ENCODE measurements at regions not wholly inside any gene's neighbourhood (a gene's known extent, or its start where the extent isn't known, plus 50 kb on each side); places are given as distances from the start of the nearest gene placed in this dataset.

DNA sequence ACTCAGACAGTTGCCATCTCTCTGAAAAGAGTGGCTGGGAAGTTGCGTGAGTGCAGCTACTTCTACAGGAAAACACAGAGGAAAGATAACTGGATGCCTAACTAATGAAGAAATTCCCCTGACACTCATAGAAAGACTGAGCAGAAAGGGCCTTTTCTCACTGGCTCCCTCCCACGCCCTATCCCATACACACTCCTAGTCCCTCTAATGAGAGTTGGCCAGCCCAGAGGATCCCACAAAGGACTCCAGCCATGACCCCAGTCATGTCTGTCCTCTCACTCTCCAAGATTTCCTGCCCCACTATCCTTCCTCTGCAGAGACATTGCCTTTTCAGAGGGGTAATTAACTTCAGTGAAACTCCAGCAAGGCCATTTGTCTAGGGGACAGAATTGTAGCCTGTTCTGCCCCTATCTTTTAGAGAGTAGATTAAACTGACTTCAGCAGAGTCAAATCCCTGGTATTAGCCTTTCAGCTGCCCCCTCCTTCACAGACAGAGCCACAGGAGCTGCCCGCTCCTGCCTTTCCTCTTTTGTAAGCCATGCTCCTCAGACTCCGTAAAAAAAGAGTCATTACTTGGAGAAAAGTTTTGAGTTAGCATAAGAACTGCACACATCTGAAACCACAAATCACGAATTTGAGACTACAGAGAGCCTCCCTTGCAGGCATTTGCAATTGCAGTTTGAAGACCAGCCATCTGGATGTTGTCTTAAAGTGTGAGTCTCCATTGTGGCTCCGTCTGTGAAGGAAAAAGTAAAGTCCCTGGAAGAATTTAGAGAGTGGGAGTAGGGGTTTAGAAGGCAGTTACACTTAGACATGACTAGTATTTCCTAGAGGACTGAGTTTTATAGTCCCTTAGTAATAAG, 129.1 kb upstream of the SEMA6D start:
- no peak for DNase-seq (ENCODE audit: low read depth)
- TF ChIP-seq, protein P1, sequence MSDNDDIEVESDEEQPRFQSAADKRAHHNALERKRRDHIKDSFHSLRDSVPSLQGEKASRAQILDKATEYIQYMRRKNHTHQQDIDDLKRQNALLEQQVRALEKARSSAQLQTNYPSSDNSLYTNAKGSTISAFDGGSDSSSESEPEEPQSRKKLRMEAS (IDR thresholded peaks at IDR 0.05; ENCODE audit: low read depth, low read length) = no peak
- TF ChIP-seq, protein P2, sequence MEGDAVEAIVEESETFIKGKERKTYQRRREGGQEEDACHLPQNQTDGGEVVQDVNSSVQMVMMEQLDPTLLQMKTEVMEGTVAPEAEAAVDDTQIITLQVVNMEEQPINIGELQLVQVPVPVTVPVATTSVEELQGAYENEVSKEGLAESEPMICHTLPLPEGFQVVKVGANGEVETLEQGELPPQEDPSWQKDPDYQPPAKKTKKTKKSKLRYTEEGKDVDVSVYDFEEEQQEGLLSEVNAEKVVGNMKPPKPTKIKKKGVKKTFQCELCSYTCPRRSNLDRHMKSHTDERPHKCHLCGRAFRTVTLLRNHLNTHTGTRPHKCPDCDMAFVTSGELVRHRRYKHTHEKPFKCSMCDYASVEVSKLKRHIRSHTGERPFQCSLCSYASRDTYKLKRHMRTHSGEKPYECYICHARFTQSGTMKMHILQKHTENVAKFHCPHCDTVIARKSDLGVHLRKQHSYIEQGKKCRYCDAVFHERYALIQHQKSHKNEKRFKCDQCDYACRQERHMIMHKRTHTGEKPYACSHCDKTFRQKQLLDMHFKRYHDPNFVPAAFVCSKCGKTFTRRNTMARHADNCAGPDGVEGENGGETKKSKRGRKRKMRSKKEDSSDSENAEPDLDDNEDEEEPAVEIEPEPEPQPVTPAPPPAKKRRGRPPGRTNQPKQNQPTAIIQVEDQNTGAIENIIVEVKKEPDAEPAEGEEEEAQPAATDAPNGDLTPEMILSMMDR (IDR thresholded peaks at IDR 0.05; ENCODE audit: low read depth, low read length) = no peak
- no peak for TF ChIP-seq POLR2A (IDR thresholded peaks at IDR 0.05; ENCODE audit: extremely low read depth, insufficient read length)
- no peak overlapping the region for H3K4me3 ChIP-seq (ENCODE audit: low read depth, low read length)

DNA sequence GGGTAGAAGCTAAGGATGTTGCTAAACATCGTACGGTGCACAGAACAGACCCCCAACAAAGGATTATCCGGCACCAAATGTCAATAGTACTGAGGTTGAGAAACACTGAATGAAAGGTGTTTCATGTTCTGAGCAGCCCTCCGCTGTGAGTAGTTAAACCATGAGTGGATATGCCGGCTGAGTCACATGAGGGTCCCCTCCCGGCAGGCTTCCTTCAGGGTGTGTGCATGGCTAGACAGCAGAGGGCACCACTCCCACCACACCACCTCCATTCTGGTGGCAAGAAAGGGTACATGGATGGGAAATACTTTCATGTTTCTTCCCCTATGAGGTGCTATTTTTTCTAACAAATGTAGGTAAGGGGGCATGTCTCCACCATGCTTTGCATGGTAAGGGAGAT, 128.3 kb upstream of the SEMA6D start:
- no peak overlapping the region for H3K4me3 ChIP-seq (ENCODE audit: low read depth, low read length)
- no peak for DNase-seq (ENCODE audit: low read depth)
- TF ChIP-seq, protein P1 (IDR thresholded peaks at IDR 0.05; ENCODE audit: low read depth, low read length) = no peak
- TF ChIP-seq POLR2A (IDR thresholded peaks at IDR 0.05; ENCODE audit: extremely low read depth, insufficient read length) = no peak
- no peak for TF ChIP-seq MYC (IDR thresholded peaks at IDR 0.05; ENCODE audit: low read depth, low read length)
- TF ChIP-seq, protein P2 (IDR thresholded peaks at IDR 0.05; ENCODE audit: low read depth, low read length) = no peak

DNA sequence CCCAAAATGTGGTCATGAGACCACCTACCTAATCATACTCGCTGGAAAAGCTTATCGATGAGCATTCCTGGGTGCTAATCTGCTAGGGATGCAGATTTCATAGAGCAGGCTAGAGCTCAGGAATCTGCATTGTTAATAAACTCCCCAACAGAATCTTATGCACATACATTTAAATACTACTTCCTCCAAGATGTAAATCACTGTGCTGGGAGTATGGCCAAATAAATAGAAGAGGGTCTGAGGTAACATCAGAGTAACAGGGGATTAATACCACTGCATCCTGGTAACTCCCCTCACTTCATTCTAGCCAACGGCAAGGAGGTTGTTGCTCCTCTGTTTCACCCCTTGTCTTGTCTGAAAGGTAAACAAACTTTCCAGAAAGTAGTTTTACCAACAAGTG, 118.3 kb upstream of the SEMA6D start:
- no peak for DNase-seq (ENCODE audit: low read depth)
- no peak overlapping the region for H3K4me3 ChIP-seq (ENCODE audit: low read depth, low read length)
- no peak for TF ChIP-seq POLR2A (IDR thresholded peaks at IDR 0.05; ENCODE audit: extremely low read depth, insufficient read length)
- TF ChIP-seq, protein P1 (IDR thresholded peaks at IDR 0.05; ENCODE audit: low read depth, low read length) = no peak
- no peak for TF ChIP-seq MYC (IDR thresholded peaks at IDR 0.05; ENCODE audit: low read depth, low read length)
- TF ChIP-seq, protein P2 (IDR thresholded peaks at IDR 0.05; ENCODE audit: low read depth, low read length) = no peak

DNA sequence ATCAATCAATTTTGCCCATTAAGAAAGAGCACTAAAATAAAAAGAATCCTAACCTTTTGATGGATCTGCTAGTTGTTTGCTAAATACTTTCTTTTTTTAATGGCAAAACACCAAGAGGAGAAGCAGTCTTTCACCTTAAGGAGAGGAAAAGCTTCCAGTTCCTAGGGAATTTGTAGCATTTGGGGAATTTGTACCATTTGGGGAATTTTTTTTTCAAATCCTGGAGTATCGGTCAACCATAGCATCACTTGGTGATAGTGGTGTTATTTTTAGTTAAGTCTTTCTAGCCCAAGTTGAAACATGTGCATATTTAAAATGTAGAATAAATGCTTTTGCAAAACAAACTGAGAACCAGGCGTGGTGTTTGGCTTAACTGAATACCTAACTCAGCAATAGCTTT, 117.5 kb upstream of the SEMA6D start:
- H3K4me3 ChIP-seq (ENCODE audit: low read depth, low read length) = no peak overlapping the region
- no peak for TF ChIP-seq POLR2A (IDR thresholded peaks at IDR 0.05; ENCODE audit: extremely low read depth, insufficient read length)
- TF ChIP-seq, protein P2 (IDR thresholded peaks at IDR 0.05; ENCODE audit: low read depth, low read length) = no peak
- no peak for TF ChIP-seq MYC (IDR thresholded peaks at IDR 0.05; ENCODE audit: low read depth, low read length)
- TF ChIP-seq, protein P1 (IDR thresholded peaks at IDR 0.05; ENCODE audit: low read depth, low read length) = no peak
- no peak for DNase-seq (ENCODE audit: low read depth)

DNA sequence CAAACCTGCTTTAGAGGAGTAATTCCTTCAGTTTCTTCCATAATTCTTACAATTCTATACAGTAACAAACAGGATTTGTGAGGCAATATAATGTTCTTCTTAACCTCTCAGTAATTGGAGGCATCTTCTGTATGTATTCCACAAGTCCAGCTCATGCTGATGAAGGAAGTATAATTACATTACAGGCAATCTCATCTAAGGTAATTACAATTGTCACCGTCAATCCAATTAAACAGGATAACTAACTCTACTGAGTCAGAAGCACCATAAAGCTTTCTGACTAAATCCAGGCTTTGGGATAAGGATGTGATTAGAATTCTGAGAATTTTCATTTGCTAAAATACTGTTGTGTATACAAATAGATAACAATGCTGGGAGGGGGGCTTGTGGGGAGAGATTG, 115.2 kb upstream of the SEMA6D start:
- no peak overlapping the region for H3K4me3 ChIP-seq (ENCODE audit: low read depth, low read length)
- TF ChIP-seq POLR2A (IDR thresholded peaks at IDR 0.05; ENCODE audit: extremely low read depth, insufficient read length) (no peak), MYC (IDR thresholded peaks at IDR 0.05; ENCODE audit: low read depth, low read length) (no peak)
- TF ChIP-seq, protein P1 (IDR thresholded peaks at IDR 0.05; ENCODE audit: low read depth, low read length) = no peak
- TF ChIP-seq, protein P2 (IDR thresholded peaks at IDR 0.05; ENCODE audit: low read depth, low read length) = no peak
- DNase-seq (ENCODE audit: low read depth) = no peak
